ENCODE measurements at regions not wholly inside any gene's neighbourhood (a gene's known extent, or its start where the extent isn't known, plus 50 kb on each side); places are given as distances from the start of the nearest gene placed in this dataset.

- no peaks in the 10 kb centered on the region for H3K36me3 ChIP-seq (ENCODE audit: control insufficient read depth, insufficient read depth, low read length)
- no peak for TF ChIP-seq CTCF (IDR thresholded peaks at IDR 0.05; ENCODE audit: insufficient read depth, low read length, severe bottlenecking)
- DNase-seq (ENCODE audit: low read depth) (no peak), FAIRE-seq (no peak)
- H3K4me3 ChIP-seq (ENCODE audit: low read depth, low read length), result no peak overlapping the region
- H3K27me3 ChIP-seq (ENCODE audit: control insufficient read depth, insufficient read depth, low read length), result no peaks in the 10 kb centered on the region
These were observed 125.5 kb downstream of the OSTF1 start for GRCh38 chr9:75213765-75214164.

DNA sequence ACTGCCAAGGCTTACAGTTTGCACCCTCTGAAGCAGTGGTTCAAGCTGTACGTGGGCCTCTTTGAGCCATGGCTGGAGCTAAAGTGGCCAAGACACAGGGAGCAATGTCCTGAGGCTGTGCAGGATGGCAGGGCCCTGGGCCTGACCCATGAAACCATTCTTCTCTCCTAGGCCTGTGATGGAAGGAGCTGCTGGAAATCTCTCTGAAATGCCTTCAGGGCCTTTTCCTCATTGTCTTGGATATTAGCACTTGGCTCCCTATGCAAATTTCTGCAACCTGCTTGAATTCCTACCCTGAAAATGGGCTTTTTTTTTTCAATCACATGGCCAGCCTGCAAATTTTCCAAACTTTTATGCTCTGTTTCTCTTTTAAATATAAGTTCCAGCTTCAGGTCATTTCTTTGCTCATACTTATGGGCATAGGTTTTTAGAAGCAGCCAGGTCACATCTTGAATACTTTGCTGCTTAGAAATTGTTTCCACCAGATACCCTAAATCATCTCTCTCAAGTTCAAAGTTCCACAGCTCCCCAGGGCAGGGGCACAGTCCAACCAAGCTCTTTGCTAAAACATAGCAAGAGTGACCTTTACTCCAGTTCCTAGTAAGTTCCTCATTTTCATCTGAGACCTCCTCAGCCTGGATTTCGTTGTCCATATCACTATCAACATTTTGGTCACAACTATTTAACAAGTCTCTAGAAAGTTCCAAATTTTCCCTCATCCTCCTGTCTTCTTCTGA lies 138.3 kb downstream of the OSTF1 start:
- Histone ChIP-seq H3K36me3 (ENCODE audit: control insufficient read depth, insufficient read depth, low read length) (peaks cover 1% of the 10 kb centered on the region), H3K27me3 (ENCODE audit: control insufficient read depth, insufficient read depth, low read length) (no peaks in the 10 kb centered on the region), H3K4me3 (ENCODE audit: low read depth, low read length) (no peak overlapping the region)
- TF ChIP-seq CTCF (IDR thresholded peaks at IDR 0.05; ENCODE audit: insufficient read depth, low read length, severe bottlenecking), result no peak
- DNase-seq (ENCODE audit: low read depth), result no peak
- FAIRE-seq, result no peak

DNA sequence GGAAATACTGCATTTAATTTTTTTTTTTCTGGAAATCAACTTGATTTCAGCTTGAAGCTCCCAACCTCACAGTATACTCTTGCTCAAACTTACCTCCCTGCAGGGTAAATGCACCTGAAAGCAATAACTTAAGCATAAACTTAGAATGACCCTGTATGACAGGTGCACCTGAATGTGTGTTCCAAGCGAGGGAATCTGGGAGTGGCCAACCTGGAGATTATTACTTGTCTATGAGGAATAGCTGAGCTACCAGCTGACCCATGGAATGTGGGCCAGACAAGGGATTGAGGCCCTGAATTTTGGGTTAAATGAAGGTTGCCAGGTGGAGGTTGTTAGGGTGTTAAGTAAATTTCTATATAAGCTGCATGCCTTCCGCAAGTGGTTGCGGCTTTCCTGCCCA lies 140.6 kb downstream of the OSTF1 start:
- DNase-seq (ENCODE audit: low read depth), result no peak
- no peak for TF ChIP-seq CTCF (IDR thresholded peaks at IDR 0.05; ENCODE audit: insufficient read depth, low read length, severe bottlenecking)
- H3K27me3 ChIP-seq (ENCODE audit: control insufficient read depth, insufficient read depth, low read length), result no peaks in the 10 kb centered on the region
- H3K4me3 ChIP-seq (ENCODE audit: low read depth, low read length), result no peak overlapping the region
- FAIRE-seq, result no peak
- H3K36me3 ChIP-seq (ENCODE audit: control insufficient read depth, insufficient read depth, low read length), result peaks cover 1% of the 10 kb centered on the region

DNA sequence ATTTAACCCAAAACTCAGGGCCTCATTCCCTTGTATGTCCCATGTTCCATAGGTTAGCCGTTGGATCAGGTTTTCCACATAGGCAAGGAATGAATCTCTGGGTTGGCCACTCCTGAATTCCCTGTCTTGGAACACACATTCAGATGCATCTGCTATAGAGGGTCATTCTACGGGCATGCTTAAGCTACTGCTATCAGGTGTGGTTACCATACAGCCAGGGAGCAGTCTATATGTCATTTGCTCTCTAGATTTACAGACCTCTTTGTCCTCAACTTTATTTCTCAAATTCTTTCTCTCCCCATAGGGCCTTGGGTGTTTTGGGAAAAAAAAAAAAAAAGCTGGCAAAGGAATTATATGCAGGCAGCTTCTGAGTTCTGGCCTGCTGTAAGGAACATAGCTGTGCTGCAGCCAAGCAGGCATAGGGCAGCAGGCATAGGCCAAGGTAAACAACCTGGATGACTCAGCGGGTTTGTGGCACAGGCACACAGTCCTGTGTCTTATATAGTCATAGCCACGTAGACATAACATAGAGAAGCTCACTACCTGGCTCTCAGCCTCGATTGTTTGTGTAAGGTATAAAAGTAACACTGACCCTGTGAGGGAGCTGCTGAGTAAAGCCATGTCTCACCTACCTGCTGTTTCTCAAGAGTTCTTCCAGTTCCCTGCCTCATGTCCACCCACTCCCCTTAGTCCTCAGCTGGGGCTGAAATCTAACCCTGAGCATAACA lies 141.5 kb downstream of the OSTF1 start:
- H3K27me3 ChIP-seq (ENCODE audit: control insufficient read depth, insufficient read depth, low read length), result no peaks in the 10 kb centered on the region
- peak; percentile 99 for DNase-seq (ENCODE audit: low read depth)
- FAIRE-seq, result peak; percentile 96
- H3K4me3 ChIP-seq (ENCODE audit: low read depth, low read length), result no peak overlapping the region
- peak; percentile 46 for TF ChIP-seq CTCF (IDR thresholded peaks at IDR 0.05; ENCODE audit: insufficient read depth, low read length, severe bottlenecking)
- H3K36me3 ChIP-seq (ENCODE audit: control insufficient read depth, insufficient read depth, low read length), result peaks cover 1% of the 10 kb centered on the region

GRCh38 chr9:75230469-75230868 lies 142.2 kb downstream of the OSTF1 start:
- no peaks in the 10 kb centered on the region for H3K27me3 ChIP-seq (ENCODE audit: control insufficient read depth, insufficient read depth, low read length)
- H3K4me3 ChIP-seq (ENCODE audit: low read depth, low read length), result no peak overlapping the region
- peaks cover 1% of the 10 kb centered on the region for H3K36me3 ChIP-seq (ENCODE audit: control insufficient read depth, insufficient read depth, low read length)
- no peak for FAIRE-seq
- TF ChIP-seq CTCF (IDR thresholded peaks at IDR 0.05; ENCODE audit: insufficient read depth, low read length, severe bottlenecking), result no peak
- DNase-seq (ENCODE audit: low read depth), result no peak

All from bronchial epithelial cell (primary cell).